Neural cell (in vitro differentiated cells): ENCODE measurements at regions not wholly inside any gene's neighbourhood (a gene's known extent, or its start where the extent isn't known, plus 50 kb on each side); places are given as distances from the start of the nearest gene placed in this dataset.

Experiments used
- H2AFZ ChIP-seq: fragments of 200-600, 300-800 bp; sonication (generic), shearing (Covaris generic); 2 replicates; pipeline ENCODE4 v1.6.0; 2014; ENCODE audit warnings: low read depth, mild to moderate bottlenecking, antibody characterized with exemption, low read length, moderate library complexity
- H3F3A ChIP-seq: fragments of 200-600 bp; shearing (Covaris generic); 2 replicates; pipeline ENCODE4 v1.6.1; 2016; ENCODE audit warnings: mild to moderate bottlenecking, moderate library complexity, mixed read lengths, antibody characterized with exemption, low read length; ENCODE audit not compliant: insufficient read depth, poor library complexity, severe bottlenecking
- H3K27ac ChIP-seq: fragments of 200-600, 300-800 bp; sonication (generic), shearing (Covaris generic); 2 replicates; pipeline ENCODE4 v1.5.1; 2014; ENCODE audit warnings: mild to moderate bottlenecking, low read length, moderate library complexity
- H3K27me3 ChIP-seq: fragments of 300-800, 200-600 bp; sonication (generic), shearing (Covaris generic); 2 replicates; pipeline ENCODE4 v1.6.0; 2014; ENCODE audit warnings: mild to moderate bottlenecking, low read depth, low read length, moderate library complexity; ENCODE audit not compliant: insufficient read depth
- H3K36me3 ChIP-seq: fragments of 300-800, 200-600 bp; sonication (generic), shearing (Covaris generic); 2 replicates; pipeline ENCODE4 v1.5.1; 2014; ENCODE audit warnings: mild to moderate bottlenecking, antibody characterized with exemption, low read length, moderate library complexity; ENCODE audit not compliant: insufficient read depth
- H3K4me2 ChIP-seq: fragments of 300-800, 200-600 bp; sonication (generic), shearing (Covaris generic); 2 replicates; pipeline ENCODE4 v1.6.0; 2014; ENCODE audit warnings: mild to moderate bottlenecking, low read length
- H3K4me3 ChIP-seq: fragments of 300-800, 200-600 bp; sonication (generic), shearing (Covaris generic); 2 replicates; pipeline ENCODE4 v1.5.1; 2014; ENCODE audit warnings: mild to moderate bottlenecking, low read length, moderate library complexity
- H3K79me2 ChIP-seq: fragments of 200-600 bp; shearing (Covaris generic); replicated peaks from 2 replicates; pipeline ENCODE4 v1.6.0; 2014; ENCODE audit warnings: mild to moderate bottlenecking, low read length, moderate library complexity; ENCODE audit not compliant: insufficient read depth
- H3K9ac ChIP-seq: fragments of 300-800, 200-600 bp; sonication (generic), shearing (Covaris generic); 2 replicates; pipeline ENCODE4 v1.6.1; 2016; ENCODE audit warnings: mild to moderate bottlenecking, low read length, mixed read lengths
- H3K9me2 ChIP-seq: fragments of 200-600 bp; shearing (Covaris generic); 2 replicates; pipeline ENCODE4 v1.6.1; 2016; ENCODE audit warnings: mild to moderate bottlenecking, low read length, mixed read lengths; ENCODE audit not compliant: insufficient read depth
- H3K9me3 ChIP-seq: fragments of 200-600, 300-800 bp; sonication (generic), shearing (Covaris generic); 2 replicates; pipeline ENCODE4 v1.6.1; 2016; ENCODE audit warnings: mild to moderate bottlenecking, mixed run types, low read length, moderate library complexity, mixed read lengths
- H4K20me1 ChIP-seq: fragments of 200-600 bp; shearing (Covaris generic); 2 replicates; pipeline ENCODE4 v1.6.1; 2016; ENCODE audit warnings: mild to moderate bottlenecking, mixed run types; ENCODE audit not compliant: insufficient read depth
- EP300 ChIP-seq: fragments of 450-650 bp; conservative IDR thresholded peaks from 2 replicates; pipeline ENCODE4 v1.6.1; 2014; ENCODE audit warnings: antibody characterized with exemption, mild to moderate bottlenecking, moderate library complexity; ENCODE audit not compliant: poor library complexity, severe bottlenecking
- EZH2 ChIP-seq: fragments of 200-600, 300-800 bp; shearing (Covaris generic), sonication (generic); IDR thresholded peaks from 2 replicates; pipeline ENCODE4 v1.6.1; 2014; ENCODE audit warnings: antibody characterized with exemption, low read length, borderline replicate concordance, mild to moderate bottlenecking; ENCODE audit not compliant: insufficient read depth, poor library complexity, severe bottlenecking
- MXI1 ChIP-seq: fragments of 450-650 bp; conservative IDR thresholded peaks from 2 replicates; pipeline ENCODE4 v1.6.1; 2014; ENCODE audit warnings: antibody characterized with exemption, mild to moderate bottlenecking; ENCODE audit not compliant: poor library complexity, severe bottlenecking
- POLR2AphosphoS5 ChIP-seq: IDR thresholded peaks from 2 replicates; pipeline ENCODE4 v1.6.1; 2012
- RAD21 ChIP-seq: fragments of 450-650 bp; conservative IDR thresholded peaks from 2 replicates; pipeline ENCODE4 v1.6.1; 2014; ENCODE audit warnings: antibody characterized with exemption, mild to moderate bottlenecking, moderate library complexity
- SMC3 ChIP-seq: fragments of 450-650 bp; conservative IDR thresholded peaks from 2 replicates; pipeline ENCODE4 v1.6.1; 2014; ENCODE audit warnings: antibody characterized with exemption, mild to moderate bottlenecking, moderate library complexity; ENCODE audit not compliant: poor library complexity
- TAF1 ChIP-seq: IDR thresholded peaks from 2 replicates; pipeline ENCODE4 v1.6.1; 2012; ENCODE audit warnings: low read depth
- TF ChIP-seq, protein P1 (sequence below): IDR thresholded peaks from 2 replicates; pipeline ENCODE4 v1.6.1; 2012; ENCODE audit warnings: borderline replicate concordance
- TF ChIP-seq, protein P2 (sequence below): fragments of 450-650 bp; IDR thresholded peaks from 2 replicates; pipeline ENCODE4 v1.5.1; 2014; ENCODE audit warnings: antibody characterized with exemption, mild to moderate bottlenecking, moderate library complexity; ENCODE audit not compliant: poor library complexity, severe bottlenecking

DNA sequence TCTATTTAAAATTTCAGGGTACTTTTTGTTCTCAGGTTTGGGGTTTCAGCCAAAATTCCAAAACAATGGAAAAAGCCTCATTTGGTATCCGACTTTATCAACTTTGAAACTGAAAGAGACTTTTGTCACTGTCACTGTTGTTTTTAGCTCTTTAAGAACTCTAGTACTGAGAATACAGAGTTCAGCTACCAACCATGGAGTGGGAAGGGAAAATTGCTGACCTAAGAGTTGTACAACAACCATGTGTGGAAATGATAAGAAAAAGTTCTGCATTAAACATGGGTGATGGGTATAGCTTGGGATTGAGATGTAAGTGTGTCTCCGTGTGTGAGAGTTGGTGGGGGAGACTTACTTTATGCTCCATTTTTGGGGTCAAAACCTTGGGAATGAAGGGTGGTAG, 206.6 kb upstream of the LRATD1 start:
- no peak overlapping the region for H2AFZ ChIP-seq
- H4K20me1 ChIP-seq = no peaks in the 10 kb centered on the region
- H3F3A ChIP-seq = no peaks in the 10 kb centered on the region
- H3K27ac ChIP-seq = no peak overlapping the region
- no peak overlapping the region for H3K4me3 ChIP-seq
- no peaks in the 10 kb centered on the region for H3K9me3 ChIP-seq
- H3K9ac ChIP-seq = no peak overlapping the region
- TF ChIP-seq TAF1 = no peak
- no peak for TF ChIP-seq EZH2
- no peak for TF ChIP-seq MXI1
- no peak for TF ChIP-seq SMC3
- no peak for TF ChIP-seq POLR2AphosphoS5
- TF ChIP-seq RAD21 = no peak
- TF ChIP-seq, protein P1, sequence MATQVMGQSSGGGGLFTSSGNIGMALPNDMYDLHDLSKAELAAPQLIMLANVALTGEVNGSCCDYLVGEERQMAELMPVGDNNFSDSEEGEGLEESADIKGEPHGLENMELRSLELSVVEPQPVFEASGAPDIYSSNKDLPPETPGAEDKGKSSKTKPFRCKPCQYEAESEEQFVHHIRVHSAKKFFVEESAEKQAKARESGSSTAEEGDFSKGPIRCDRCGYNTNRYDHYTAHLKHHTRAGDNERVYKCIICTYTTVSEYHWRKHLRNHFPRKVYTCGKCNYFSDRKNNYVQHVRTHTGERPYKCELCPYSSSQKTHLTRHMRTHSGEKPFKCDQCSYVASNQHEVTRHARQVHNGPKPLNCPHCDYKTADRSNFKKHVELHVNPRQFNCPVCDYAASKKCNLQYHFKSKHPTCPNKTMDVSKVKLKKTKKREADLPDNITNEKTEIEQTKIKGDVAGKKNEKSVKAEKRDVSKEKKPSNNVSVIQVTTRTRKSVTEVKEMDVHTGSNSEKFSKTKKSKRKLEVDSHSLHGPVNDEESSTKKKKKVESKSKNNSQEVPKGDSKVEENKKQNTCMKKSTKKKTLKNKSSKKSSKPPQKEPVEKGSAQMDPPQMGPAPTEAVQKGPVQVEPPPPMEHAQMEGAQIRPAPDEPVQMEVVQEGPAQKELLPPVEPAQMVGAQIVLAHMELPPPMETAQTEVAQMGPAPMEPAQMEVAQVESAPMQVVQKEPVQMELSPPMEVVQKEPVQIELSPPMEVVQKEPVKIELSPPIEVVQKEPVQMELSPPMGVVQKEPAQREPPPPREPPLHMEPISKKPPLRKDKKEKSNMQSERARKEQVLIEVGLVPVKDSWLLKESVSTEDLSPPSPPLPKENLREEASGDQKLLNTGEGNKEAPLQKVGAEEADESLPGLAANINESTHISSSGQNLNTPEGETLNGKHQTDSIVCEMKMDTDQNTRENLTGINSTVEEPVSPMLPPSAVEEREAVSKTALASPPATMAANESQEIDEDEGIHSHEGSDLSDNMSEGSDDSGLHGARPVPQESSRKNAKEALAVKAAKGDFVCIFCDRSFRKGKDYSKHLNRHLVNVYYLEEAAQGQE = no peak
- TF ChIP-seq EP300 = no peak
- TF ChIP-seq, protein P2, sequence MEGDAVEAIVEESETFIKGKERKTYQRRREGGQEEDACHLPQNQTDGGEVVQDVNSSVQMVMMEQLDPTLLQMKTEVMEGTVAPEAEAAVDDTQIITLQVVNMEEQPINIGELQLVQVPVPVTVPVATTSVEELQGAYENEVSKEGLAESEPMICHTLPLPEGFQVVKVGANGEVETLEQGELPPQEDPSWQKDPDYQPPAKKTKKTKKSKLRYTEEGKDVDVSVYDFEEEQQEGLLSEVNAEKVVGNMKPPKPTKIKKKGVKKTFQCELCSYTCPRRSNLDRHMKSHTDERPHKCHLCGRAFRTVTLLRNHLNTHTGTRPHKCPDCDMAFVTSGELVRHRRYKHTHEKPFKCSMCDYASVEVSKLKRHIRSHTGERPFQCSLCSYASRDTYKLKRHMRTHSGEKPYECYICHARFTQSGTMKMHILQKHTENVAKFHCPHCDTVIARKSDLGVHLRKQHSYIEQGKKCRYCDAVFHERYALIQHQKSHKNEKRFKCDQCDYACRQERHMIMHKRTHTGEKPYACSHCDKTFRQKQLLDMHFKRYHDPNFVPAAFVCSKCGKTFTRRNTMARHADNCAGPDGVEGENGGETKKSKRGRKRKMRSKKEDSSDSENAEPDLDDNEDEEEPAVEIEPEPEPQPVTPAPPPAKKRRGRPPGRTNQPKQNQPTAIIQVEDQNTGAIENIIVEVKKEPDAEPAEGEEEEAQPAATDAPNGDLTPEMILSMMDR = no peak
- H3K4me2 ChIP-seq = no peak overlapping the region
- no peaks in the 10 kb centered on the region for H3K36me3 ChIP-seq
- no peaks in the 10 kb centered on the region for H3K9me2 ChIP-seq
- H3K79me2 ChIP-seq = no peaks in the 10 kb centered on the region
- H3K27me3 ChIP-seq = no peaks in the 10 kb centered on the region

DNA sequence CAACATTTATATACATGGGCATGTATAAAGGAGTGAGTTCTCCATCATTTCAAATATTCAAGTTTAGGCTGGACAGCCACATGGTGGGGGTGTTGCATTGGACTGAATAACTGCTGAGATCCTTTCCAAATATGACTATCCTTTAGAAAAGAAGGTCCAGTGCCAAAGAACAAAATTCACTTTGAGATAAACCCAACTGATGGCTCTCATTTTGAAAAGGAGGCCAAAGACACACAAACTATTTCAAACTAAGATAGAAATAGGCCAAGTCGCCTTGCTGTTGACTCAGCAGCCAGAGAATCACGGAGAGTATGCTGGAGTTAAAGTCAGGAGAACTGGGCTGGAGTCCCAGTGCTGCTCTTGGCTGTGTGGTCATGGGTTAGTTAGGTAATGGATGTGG, 204.5 kb upstream of the LRATD1 start:
- Histone ChIP-seq H3K4me2 (no peak overlapping the region), H3K79me2 (no peaks in the 10 kb centered on the region), H3F3A (no peaks in the 10 kb centered on the region), H3K36me3 (no peaks in the 10 kb centered on the region), H3K9ac (no peak overlapping the region), H3K27me3 (no peaks in the 10 kb centered on the region), H4K20me1 (no peaks in the 10 kb centered on the region), H3K4me3 (no peak overlapping the region), H2AFZ (no peak overlapping the region), H3K27ac (no peak overlapping the region), H3K9me3 (no peaks in the 10 kb centered on the region), H3K9me2 (no peaks in the 10 kb centered on the region)
- TF ChIP-seq, protein P1 = no peak
- TF ChIP-seq EZH2 = no peak
- TF ChIP-seq RAD21 = no peak
